ENCODE measurements at regions not wholly inside any gene's neighbourhood (a gene's known extent, or its start where the extent isn't known, plus 50 kb on each side); places are given as distances from the start of the nearest gene placed in this dataset.

DNA sequence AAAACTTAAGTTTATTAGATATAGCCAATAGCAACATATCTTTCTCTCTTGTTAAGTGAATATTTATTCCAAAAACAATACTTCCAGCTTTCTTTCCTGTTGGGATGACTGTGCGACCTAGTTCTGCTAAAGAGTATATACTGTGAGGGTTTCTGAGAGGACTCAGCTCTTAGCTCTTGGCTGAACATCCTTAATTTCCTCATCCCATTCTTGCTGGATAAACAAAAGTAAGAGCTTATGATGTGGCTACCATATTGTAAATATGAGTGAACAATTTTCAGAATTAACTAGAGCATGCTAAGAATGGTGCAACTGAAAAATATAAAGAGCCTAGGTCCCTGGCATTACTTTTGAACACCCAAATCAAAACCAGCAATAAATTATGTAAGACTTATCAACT, 279.5 kb upstream of the GNAI1 start:
- TF ChIP-seq, protein P1, sequence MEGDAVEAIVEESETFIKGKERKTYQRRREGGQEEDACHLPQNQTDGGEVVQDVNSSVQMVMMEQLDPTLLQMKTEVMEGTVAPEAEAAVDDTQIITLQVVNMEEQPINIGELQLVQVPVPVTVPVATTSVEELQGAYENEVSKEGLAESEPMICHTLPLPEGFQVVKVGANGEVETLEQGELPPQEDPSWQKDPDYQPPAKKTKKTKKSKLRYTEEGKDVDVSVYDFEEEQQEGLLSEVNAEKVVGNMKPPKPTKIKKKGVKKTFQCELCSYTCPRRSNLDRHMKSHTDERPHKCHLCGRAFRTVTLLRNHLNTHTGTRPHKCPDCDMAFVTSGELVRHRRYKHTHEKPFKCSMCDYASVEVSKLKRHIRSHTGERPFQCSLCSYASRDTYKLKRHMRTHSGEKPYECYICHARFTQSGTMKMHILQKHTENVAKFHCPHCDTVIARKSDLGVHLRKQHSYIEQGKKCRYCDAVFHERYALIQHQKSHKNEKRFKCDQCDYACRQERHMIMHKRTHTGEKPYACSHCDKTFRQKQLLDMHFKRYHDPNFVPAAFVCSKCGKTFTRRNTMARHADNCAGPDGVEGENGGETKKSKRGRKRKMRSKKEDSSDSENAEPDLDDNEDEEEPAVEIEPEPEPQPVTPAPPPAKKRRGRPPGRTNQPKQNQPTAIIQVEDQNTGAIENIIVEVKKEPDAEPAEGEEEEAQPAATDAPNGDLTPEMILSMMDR (IDR thresholded peaks at IDR 0.05; ENCODE audit: control insufficient read depth, extremely low read depth, insufficient read depth), result no peak

DNA sequence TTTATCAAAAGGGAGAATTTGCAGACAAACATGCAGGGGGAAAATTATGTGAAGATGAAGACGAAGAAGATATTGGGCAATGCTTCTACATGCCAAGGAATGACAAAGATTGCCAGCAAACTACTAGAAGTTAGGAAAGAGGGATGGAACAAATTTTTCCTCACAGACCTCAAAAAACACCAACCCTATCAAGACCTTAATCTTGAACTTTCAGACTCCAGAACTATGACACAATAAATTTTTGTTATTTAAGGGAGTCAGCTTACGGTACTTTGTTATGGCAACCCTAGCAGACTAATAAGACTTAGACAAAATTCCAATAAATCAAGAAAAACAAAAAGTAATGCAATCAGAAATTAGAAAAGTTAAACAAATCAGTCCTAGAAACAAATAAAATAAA, 280.0 kb upstream of the GNAI1 start:
- DNase-seq (ENCODE audit: low read depth), result no peak
- TF ChIP-seq, protein P1 (IDR thresholded peaks at IDR 0.05; ENCODE audit: control insufficient read depth, extremely low read depth, insufficient read depth), result no peak
- no peak overlapping the region for H3K4me3 ChIP-seq (ENCODE audit: low read depth, low read length)

More for the DNA sequence above, 279.5 kb upstream of the GNAI1 start:
- no peak for DNase-seq (ENCODE audit: low read depth)
- H3K4me3 ChIP-seq (ENCODE audit: low read depth, low read length), result no peak overlapping the region

DNA sequence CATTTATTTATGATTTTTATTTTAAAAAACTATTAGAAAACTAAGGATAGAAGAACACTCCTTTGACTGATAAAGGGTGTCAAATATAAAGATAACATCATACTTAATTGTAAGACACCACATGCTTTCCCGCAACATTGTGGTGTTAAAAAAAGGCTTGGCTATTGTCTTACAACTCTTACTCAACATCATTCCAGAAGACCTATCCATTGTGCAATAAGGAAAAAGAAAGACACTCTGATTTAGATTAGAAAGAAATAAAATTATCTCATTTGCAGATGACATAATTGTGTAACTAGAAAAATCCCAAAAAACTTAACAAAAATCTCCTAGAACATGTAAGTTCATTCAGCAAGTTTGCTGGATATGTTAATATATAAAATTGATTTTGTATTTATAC, 296.7 kb upstream of the GNAI1 start:
- H3K4me3 ChIP-seq (ENCODE audit: low read depth, low read length), result no peak overlapping the region
- DNase-seq (ENCODE audit: low read depth), result no peak
- TF ChIP-seq, protein P1 (IDR thresholded peaks at IDR 0.05; ENCODE audit: control insufficient read depth, extremely low read depth, insufficient read depth), result no peak

DNA sequence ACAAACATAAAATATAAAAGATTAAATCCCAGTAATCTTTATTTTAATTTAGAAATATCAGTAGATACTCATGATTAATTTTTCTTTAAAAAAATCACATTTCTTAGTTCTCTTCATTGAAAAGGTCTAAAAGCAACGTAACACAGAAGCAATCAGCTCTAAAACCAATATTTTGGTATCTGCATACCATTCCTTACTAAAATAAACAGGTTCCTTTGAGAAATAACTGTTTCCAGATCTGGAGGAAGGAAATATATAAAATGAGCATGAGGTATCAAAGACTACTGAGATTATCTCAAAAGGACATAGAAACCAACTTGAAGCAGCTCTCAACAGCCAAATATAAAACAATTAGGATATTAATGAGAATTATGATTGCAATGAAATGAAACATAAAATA, 301.0 kb upstream of the GNAI1 start:
- TF ChIP-seq, protein P1 (IDR thresholded peaks at IDR 0.05; ENCODE audit: control insufficient read depth, extremely low read depth, insufficient read depth), result no peak
- no peak overlapping the region for H3K4me3 ChIP-seq (ENCODE audit: low read depth, low read length)
- DNase-seq (ENCODE audit: low read depth), result no peak

DNA sequence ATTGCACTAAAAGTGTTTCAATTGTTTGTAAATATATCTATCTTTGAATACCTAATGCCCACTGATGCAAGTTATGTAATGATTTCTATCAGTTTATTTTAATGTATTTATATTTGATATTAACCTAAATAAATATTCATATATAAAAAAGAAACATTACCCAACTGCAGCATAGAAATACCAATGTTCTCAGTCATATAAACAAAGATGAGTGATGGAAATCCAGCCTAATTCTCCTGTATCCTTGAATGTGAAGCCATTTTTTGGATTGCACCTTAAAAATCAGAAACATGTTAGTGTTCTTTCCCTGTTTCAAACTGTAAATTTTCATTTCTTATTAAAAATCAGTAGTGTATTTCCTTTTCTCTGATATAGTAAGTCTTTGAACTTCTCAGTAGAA, 305.8 kb upstream of the GNAI1 start:
- DNase-seq (ENCODE audit: low read depth), result no peak
- TF ChIP-seq, protein P1 (IDR thresholded peaks at IDR 0.05; ENCODE audit: control insufficient read depth, extremely low read depth, insufficient read depth), result no peak
- H3K4me3 ChIP-seq (ENCODE audit: low read depth, low read length), result no peak overlapping the region

DNA sequence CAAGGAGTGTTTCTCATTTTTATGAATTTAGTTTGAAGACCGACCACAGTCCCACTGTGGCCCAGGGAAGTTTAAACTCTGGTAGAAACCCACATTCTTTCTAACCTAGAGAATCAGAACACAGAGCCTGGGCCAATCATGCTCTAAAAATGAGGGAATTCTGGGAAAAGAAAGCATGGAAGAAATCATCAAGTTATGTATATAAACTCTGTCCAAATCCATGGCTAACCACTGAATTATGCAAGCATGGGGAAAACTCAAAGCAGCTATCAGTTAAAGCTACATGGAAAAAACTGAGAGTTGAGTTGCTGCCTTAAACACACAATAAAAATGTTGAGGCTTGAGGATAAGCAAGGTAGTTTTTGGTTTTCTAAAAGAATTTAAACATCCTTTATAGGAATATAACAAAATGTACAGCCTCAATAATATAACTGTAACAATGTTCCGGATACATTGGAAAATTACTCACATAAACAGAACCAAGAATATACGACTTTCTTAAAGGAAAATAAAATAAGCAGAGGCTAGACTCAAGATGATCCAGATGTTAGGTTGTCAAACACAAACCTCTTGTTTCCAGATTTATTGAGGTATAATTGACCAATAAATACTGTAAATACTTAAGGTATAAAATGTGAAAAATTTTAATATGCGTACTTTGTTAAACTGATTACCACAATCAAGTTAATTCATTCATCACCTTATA, 311.2 kb upstream of the GNAI1 start:
- no peak overlapping the region for H3K4me3 ChIP-seq (ENCODE audit: low read depth, low read length)
- TF ChIP-seq, protein P1 (IDR thresholded peaks at IDR 0.05; ENCODE audit: control insufficient read depth, extremely low read depth, insufficient read depth), result no peak
- DNase-seq (ENCODE audit: low read depth), result no peak
